ENCODE measurements at regions not wholly inside any gene's neighbourhood (a gene's known extent, or its start where the extent isn't known, plus 50 kb on each side); places are given as distances from the start of the nearest gene placed in this dataset.

DNA sequence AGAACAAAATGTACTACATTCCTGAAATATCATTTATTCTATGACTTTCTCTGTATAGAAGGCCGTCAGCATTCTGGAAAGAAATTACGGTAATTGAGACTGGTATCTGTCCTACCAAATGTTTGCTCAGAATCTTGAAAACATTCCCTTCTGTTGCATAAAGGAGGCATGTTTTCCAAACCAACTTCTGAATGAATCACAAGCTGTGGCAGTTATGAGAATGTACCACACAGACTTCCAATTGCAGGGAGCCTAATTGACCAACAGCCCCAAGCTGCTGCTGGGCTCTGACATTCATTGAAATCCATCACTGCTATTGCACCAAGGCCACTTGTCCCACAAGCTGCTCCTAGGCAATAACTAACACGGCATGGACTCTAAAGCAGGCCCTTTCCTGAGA lies 185.3 kb upstream of the CCDC196 start:
- Histone ChIP-seq H3K36me3 (replicated peaks; ENCODE audit: insufficient read depth, low read length) (no peaks in the 10 kb centered on the region), H3K4me2 (ENCODE audit: low read depth, low read length) (no peak overlapping the region), H3K79me2 (ENCODE audit: low read length) (no peaks in the 10 kb centered on the region), H3K9ac (ENCODE audit: low read length) (no peak overlapping the region), H3K27me3 (replicated peaks; ENCODE audit: insufficient read depth, low read length) (no peaks in the 10 kb centered on the region), H3F3A (ENCODE audit: insufficient read depth, low read length) (no peaks in the 10 kb centered on the region), H3K4me3 (ENCODE audit: low read length) (no peak overlapping the region), H3K27ac (ENCODE audit: low read length) (no peak overlapping the region), H2AFZ (ENCODE audit: low read length) (no peak overlapping the region), H3K4me1 (ENCODE audit: low read length) (no peaks in the 10 kb centered on the region), H3K9me2 (replicated peaks; ENCODE audit: insufficient read depth, low read length) (no peaks in the 10 kb centered on the region), H3K9me3 (replicated peaks; ENCODE audit: insufficient read depth, low read length) (no peaks in the 10 kb centered on the region), H4K20me1 (ENCODE audit: insufficient read depth, low read length) (no peaks in the 10 kb centered on the region)
- DNase-seq: no peak
- TF ChIP-seq EZH2phosphoT487 (IDR thresholded peaks at IDR 0.05; ENCODE audit: low read length): no peak

DNA sequence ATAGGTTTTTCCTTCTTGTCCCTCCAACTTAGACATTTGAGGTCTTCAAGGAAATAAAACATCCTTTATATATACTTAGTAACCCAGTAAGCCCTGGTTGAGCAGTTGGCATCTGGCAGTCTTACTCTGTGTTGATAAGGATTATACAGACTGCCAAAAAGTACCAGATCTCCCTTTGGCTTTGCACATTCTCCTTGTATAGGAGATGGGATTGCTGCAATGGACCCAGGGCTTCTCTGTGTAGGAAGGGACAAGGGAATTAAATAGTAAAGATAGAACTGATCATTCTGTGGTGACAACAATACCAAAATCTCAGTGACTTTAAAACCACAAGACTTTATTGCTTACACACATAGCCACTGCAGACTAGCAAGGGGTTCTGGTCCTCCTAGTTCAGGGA lies 180.1 kb upstream of the CCDC196 start:
- H3F3A ChIP-seq (ENCODE audit: insufficient read depth, low read length): no peaks in the 10 kb centered on the region
- H3K79me2 ChIP-seq (ENCODE audit: low read length): no peaks in the 10 kb centered on the region
- H3K9ac ChIP-seq (ENCODE audit: low read length): no peak overlapping the region
- H2AFZ ChIP-seq (ENCODE audit: low read length): no peak overlapping the region
- H3K27ac ChIP-seq (ENCODE audit: low read length): no peak overlapping the region
- no peaks in the 10 kb centered on the region for H3K9me2 ChIP-seq (replicated peaks; ENCODE audit: insufficient read depth, low read length)
- DNase-seq: no peak
- H4K20me1 ChIP-seq (ENCODE audit: insufficient read depth, low read length): no peaks in the 10 kb centered on the region
- no peak overlapping the region for H3K4me2 ChIP-seq (ENCODE audit: low read depth, low read length)
- no peaks in the 10 kb centered on the region for H3K36me3 ChIP-seq (replicated peaks; ENCODE audit: insufficient read depth, low read length)
- H3K4me1 ChIP-seq (ENCODE audit: low read length): no peaks in the 10 kb centered on the region
- H3K27me3 ChIP-seq (replicated peaks; ENCODE audit: insufficient read depth, low read length): no peaks in the 10 kb centered on the region
- no peak for TF ChIP-seq CTCF (IDR thresholded peaks at IDR 0.05; ENCODE audit: low read length)
- no peak for TF ChIP-seq EZH2 (optimal IDR thresholded peaks at IDR 0.05; ENCODE audit: low read depth, low read length)
- no peak for TF ChIP-seq EZH2phosphoT487 (IDR thresholded peaks at IDR 0.05; ENCODE audit: low read length)
- H3K4me3 ChIP-seq (ENCODE audit: low read length): no peak overlapping the region
- no peaks in the 10 kb centered on the region for H3K9me3 ChIP-seq (replicated peaks; ENCODE audit: insufficient read depth, low read length)

DNA sequence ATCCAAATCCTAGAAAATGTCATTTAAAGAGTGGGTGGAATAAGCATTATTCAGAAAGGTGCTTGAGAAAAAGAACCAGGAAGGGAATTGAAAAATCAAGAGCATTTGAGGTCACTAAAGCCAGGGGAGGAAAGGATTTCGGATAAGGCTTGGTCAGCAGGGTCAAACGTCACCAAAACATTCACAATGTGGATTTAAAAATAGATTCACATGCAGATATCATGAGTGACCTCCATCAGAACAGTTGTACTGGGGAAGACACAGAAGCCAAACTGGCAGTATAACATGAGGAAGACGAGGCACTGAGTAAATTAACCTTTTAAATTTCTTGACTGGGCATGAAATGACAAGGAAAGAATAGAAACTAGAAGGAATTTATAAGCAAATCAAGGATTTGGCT lies 175.1 kb upstream of the CCDC196 start:
- Histone ChIP-seq H3K9ac (ENCODE audit: low read length) (no peak overlapping the region), H3K4me2 (ENCODE audit: low read depth, low read length) (no peak overlapping the region), H3K27ac (ENCODE audit: low read length) (no peak overlapping the region), H4K20me1 (ENCODE audit: insufficient read depth, low read length) (no peaks in the 10 kb centered on the region), H3K79me2 (ENCODE audit: low read length) (no peaks in the 10 kb centered on the region), H3K9me3 (replicated peaks; ENCODE audit: insufficient read depth, low read length) (no peaks in the 10 kb centered on the region), H3K9me2 (replicated peaks; ENCODE audit: insufficient read depth, low read length) (no peaks in the 10 kb centered on the region), H3K4me3 (ENCODE audit: low read length) (no peak overlapping the region), H3K36me3 (replicated peaks; ENCODE audit: insufficient read depth, low read length) (no peaks in the 10 kb centered on the region), H3F3A (ENCODE audit: insufficient read depth, low read length) (no peaks in the 10 kb centered on the region), H3K4me1 (ENCODE audit: low read length) (no peaks in the 10 kb centered on the region), H3K27me3 (replicated peaks; ENCODE audit: insufficient read depth, low read length) (no peaks in the 10 kb centered on the region), H2AFZ (ENCODE audit: low read length) (no peak overlapping the region)
- TF ChIP-seq EZH2 (optimal IDR thresholded peaks at IDR 0.05; ENCODE audit: low read depth, low read length) (no peak), EZH2phosphoT487 (IDR thresholded peaks at IDR 0.05; ENCODE audit: low read length) (no peak), CTCF (IDR thresholded peaks at IDR 0.05; ENCODE audit: low read length) (no peak)
- no peak for DNase-seq

- H3K4me2 ChIP-seq (ENCODE audit: low read depth, low read length): no peak overlapping the region
- no peaks in the 10 kb centered on the region for H3K4me1 ChIP-seq (ENCODE audit: low read length)
- H3K27me3 ChIP-seq (replicated peaks; ENCODE audit: insufficient read depth, low read length): no peaks in the 10 kb centered on the region
- H3K27ac ChIP-seq (ENCODE audit: low read length): no peak overlapping the region
- H3F3A ChIP-seq (ENCODE audit: insufficient read depth, low read length): no peaks in the 10 kb centered on the region
- no peaks in the 10 kb centered on the region for H4K20me1 ChIP-seq (ENCODE audit: insufficient read depth, low read length)
- no peaks in the 10 kb centered on the region for H3K79me2 ChIP-seq (ENCODE audit: low read length)
- no peak overlapping the region for H3K4me3 ChIP-seq (ENCODE audit: low read length)
- no peak for TF ChIP-seq EZH2phosphoT487 (IDR thresholded peaks at IDR 0.05; ENCODE audit: low read length)
- no peaks in the 10 kb centered on the region for H3K36me3 ChIP-seq (replicated peaks; ENCODE audit: insufficient read depth, low read length)
- H3K9me2 ChIP-seq (replicated peaks; ENCODE audit: insufficient read depth, low read length): no peaks in the 10 kb centered on the region
- no peaks in the 10 kb centered on the region for H3K9me3 ChIP-seq (replicated peaks; ENCODE audit: insufficient read depth, low read length)
- H2AFZ ChIP-seq (ENCODE audit: low read length): no peak overlapping the region
- H3K9ac ChIP-seq (ENCODE audit: low read length): no peak overlapping the region
- no peak for DNase-seq
Observed at GRCh38 chr14:66311990-66312389, 174.2 kb upstream of the CCDC196 start.
